ENCODE measurements at regions not wholly inside any gene's neighbourhood (a gene's known extent, or its start where the extent isn't known, plus 50 kb on each side); places are given as distances from the start of the nearest gene placed in this dataset.

DNA sequence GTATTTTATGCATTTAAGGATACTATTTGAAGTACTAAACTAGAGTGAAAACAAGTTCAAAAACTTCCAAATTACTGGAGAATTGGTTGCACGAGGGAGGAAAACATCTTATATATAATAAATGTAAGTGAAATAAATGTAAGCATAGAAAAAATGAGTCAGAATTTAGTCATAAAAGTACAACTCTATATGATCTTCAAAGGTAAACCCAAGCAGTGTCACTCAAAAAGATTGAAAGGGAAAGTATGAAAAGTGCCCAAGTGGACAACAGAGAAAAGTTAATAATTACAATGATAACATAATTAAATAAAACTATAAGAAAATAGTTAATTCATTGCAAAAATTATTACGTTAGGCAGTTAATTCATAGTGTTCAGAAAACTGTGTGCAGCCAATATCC lies 2288.5 kb upstream of the C9orf72 start:
- no peak for ATAC-seq
- no peaks in the 10 kb centered on the region for H3K27me3 ChIP-seq
- no peaks in the 10 kb centered on the region for H3K36me3 ChIP-seq
- intact Hi-C loops (cut with DNase I) = no loop called here
- H3K27ac ChIP-seq = no peak overlapping the region
- TF ChIP-seq, protein P1, sequence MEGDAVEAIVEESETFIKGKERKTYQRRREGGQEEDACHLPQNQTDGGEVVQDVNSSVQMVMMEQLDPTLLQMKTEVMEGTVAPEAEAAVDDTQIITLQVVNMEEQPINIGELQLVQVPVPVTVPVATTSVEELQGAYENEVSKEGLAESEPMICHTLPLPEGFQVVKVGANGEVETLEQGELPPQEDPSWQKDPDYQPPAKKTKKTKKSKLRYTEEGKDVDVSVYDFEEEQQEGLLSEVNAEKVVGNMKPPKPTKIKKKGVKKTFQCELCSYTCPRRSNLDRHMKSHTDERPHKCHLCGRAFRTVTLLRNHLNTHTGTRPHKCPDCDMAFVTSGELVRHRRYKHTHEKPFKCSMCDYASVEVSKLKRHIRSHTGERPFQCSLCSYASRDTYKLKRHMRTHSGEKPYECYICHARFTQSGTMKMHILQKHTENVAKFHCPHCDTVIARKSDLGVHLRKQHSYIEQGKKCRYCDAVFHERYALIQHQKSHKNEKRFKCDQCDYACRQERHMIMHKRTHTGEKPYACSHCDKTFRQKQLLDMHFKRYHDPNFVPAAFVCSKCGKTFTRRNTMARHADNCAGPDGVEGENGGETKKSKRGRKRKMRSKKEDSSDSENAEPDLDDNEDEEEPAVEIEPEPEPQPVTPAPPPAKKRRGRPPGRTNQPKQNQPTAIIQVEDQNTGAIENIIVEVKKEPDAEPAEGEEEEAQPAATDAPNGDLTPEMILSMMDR (IDR thresholded peaks at IDR 0.05) = no peak
- no peaks in the 10 kb centered on the region for H3K4me1 ChIP-seq
- no peak overlapping the region for H3K4me3 ChIP-seq
- WGBS, 2 donors = 67 to 82% methylated on average over 2 of the region's 2 CpGs
- no peak for DNase-seq
- H3K9me3 ChIP-seq = no peaks in the 10 kb centered on the region

DNA sequence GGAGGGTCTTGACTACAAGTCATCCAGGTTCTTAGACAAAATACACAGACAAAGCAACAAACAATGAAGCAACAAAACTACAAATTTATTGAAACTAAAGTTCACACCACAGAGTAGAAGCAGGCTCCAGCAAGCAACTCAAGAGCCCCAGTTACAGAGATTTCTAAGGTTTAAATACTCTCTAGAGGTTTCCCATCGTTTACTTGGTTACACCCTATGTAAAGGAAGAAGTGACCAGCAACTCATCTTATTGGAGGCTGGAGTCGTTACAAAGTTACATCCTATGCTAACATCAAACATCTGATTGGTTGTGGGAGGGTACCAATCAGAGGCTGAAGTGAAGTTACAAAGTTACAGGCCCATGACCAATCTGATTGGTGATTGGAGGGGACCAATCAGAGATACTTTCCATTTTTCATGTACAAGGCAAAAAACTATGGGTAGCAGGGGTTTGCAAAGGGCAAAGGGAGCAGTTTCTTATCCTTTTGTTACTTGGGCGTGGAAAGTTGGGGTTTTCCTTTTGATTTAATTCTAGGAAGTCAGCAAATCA lies 2292.6 kb upstream of the C9orf72 start:
- intact Hi-C loops (cut with DNase I) = no loop called here
- ATAC-seq (no peak), DNase-seq (no peak)
- Histone ChIP-seq H3K27ac (no peak overlapping the region), H3K4me3 (no peak overlapping the region), H3K27me3 (no peaks in the 10 kb centered on the region), H3K4me1 (no peaks in the 10 kb centered on the region), H3K36me3 (no peaks in the 10 kb centered on the region), H3K9me3 (peaks cover 0 to 16% (median 0%) of the 10 kb centered on the region in 11 donors)
- TF ChIP-seq, protein P1 (IDR thresholded peaks at IDR 0.05) = no peak
- 67 to 72% methylated on average over 3 of the region's 3 CpGs for WGBS, 2 donors

DNA sequence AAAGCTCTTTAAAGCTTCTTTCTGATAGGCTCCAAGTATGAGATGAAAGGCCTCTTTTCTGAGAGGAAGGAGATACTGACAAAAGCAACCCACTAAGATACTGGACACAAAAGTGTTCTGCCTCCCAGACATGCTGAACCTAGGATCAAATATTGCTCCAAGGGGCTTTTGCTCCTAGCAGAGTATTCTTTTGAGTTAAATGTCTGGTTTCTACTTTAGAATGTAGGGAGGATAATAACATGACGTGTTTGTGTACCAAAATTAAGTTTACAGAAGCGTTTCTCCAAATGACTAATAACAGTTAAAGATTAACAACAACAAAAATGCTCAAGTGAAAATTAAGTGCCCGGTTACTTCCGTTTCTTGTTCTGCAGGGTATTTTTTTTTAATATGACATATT lies 2293.3 kb upstream of the C9orf72 start:
- WGBS, 2 donors = 60 to 75% methylated on average over 4 of the region's 4 CpGs
- Histone ChIP-seq H3K4me3 (no peak overlapping the region), H3K27me3 (no peaks in the 10 kb centered on the region), H3K27ac (no peak overlapping the region), H3K9me3 (peaks cover 0 to 18% (median 0%) of the 10 kb centered on the region in 11 donors), H3K4me1 (no peaks in the 10 kb centered on the region), H3K36me3 (no peaks in the 10 kb centered on the region)
- TF ChIP-seq, protein P1 (IDR thresholded peaks at IDR 0.05) = no peak
- DNase-seq = no peak
- intact Hi-C loops (cut with DNase I) = no loop called here
- ATAC-seq = no peak

DNA sequence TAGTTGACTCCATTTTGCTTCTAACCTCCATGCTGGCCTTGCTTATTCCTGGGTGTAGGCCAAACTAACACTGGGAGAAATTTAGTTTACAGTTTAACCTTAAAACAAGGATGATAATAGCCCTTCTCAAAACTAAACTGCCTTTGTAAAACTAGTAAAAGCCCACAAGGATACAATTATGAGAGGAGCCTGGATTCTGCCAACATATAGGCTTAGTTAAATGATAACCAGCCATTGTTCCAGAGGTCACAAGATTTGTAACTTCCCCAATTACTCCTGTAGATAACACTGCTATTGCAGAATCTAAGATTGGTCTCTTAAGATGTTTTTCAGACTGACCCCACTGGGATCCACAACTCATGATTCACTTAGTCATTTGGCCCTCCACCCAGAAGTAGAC lies 2300.3 kb upstream of the C9orf72 start:
- ATAC-seq = no peak
- no peak for DNase-seq
- TF ChIP-seq, protein P1 (IDR thresholded peaks at IDR 0.05) = no peak
- no peaks in the 10 kb centered on the region for H3K36me3 ChIP-seq
- intact Hi-C loops (cut with DNase I) = no loop called here
- H3K9me3 ChIP-seq = peaks cover 0 to 21% (median 0%) of the 10 kb centered on the region in 11 donors
- H3K4me3 ChIP-seq = no peak overlapping the region
- no peaks in the 10 kb centered on the region for H3K27me3 ChIP-seq
- no peak overlapping the region for H3K27ac ChIP-seq
- no peaks in the 10 kb centered on the region for H3K4me1 ChIP-seq
